NCI-H146 (cell line): ENCODE measurements at regions not wholly inside any gene's neighbourhood (a gene's known extent, or its start where the extent isn't known, plus 50 kb on each side); places are given as distances from the start of the nearest gene placed in this dataset.

ENCODE experiments used
- DNase-seq: peaks from one replicate; lab custom pipeline; 2025; lab: John Stamatoyannopoulos, UW

GRCh38 chr7:118696879-118697278 lies 472.4 kb downstream of the ANKRD7 start:
- DNase-seq, result no peak

- no peak for DNase-seq
Observed at GRCh38 chr7:118699222-118699621, 474.7 kb downstream of the ANKRD7 start.

GRCh38 chr7:118708741-118709140 lies 484.2 kb downstream of the ANKRD7 start:
- no peak for DNase-seq

GRCh38 chr7:118711688-118712087 lies 487.2 kb downstream of the ANKRD7 start:
- no peak for DNase-seq

- DNase-seq, result no peak
Observed at GRCh38 chr7:118713039-118713438, 488.5 kb downstream of the ANKRD7 start.

- no peak for DNase-seq
Observed at GRCh38 chr7:118720632-118721031, 496.1 kb downstream of the ANKRD7 start.

- DNase-seq, result no peak
Observed at GRCh38 chr7:118731854-118732253, 507.4 kb downstream of the ANKRD7 start.

- DNase-seq, result no peak
Observed at GRCh38 chr7:118734541-118734940, 510.0 kb downstream of the ANKRD7 start.

- no peak for DNase-seq
Observed at GRCh38 chr7:118735441-118735840, 510.9 kb downstream of the ANKRD7 start.

GRCh38 chr7:118737935-118738334 lies 513.4 kb downstream of the ANKRD7 start:
- DNase-seq, result no peak

GRCh38 chr7:118745927-118746326 lies 521.4 kb downstream of the ANKRD7 start:
- DNase-seq, result no peak

- no peak for DNase-seq
Observed at GRCh38 chr7:118747473-118747872, 523.0 kb downstream of the ANKRD7 start.

GRCh38 chr7:118753479-118753878 lies 529.0 kb downstream of the ANKRD7 start:
- no peak for DNase-seq

GRCh38 chr7:118754608-118755007 lies 530.1 kb downstream of the ANKRD7 start:
- DNase-seq, result no peak

GRCh38 chr7:118755067-118755625 lies 530.6 kb downstream of the ANKRD7 start:
- peak; percentile 30 for DNase-seq

GRCh38 chr7:118757066-118757465 lies 532.6 kb downstream of the ANKRD7 start:
- DNase-seq, result no peak

GRCh38 chr7:118758582-118758981 lies 534.1 kb downstream of the ANKRD7 start:
- DNase-seq, result no peak

GRCh38 chr7:118759921-118760320 lies 535.4 kb downstream of the ANKRD7 start:
- DNase-seq, result no peak

GRCh38 chr7:118762451-118762850 lies 537.9 kb downstream of the ANKRD7 start:
- no peak for DNase-seq

GRCh38 chr7:118764221-118764620 lies 539.7 kb downstream of the ANKRD7 start:
- no peak for DNase-seq

GRCh38 chr7:118771672-118772071 lies 547.2 kb downstream of the ANKRD7 start:
- no peak for DNase-seq

- DNase-seq, result no peak
Observed at GRCh38 chr7:118777308-118777707, 552.8 kb downstream of the ANKRD7 start.

- DNase-seq, result no peak
Observed at GRCh38 chr7:118792682-118793081, 568.2 kb downstream of the ANKRD7 start.

- no peak for DNase-seq
Observed at GRCh38 chr7:118793582-118793981, 569.1 kb downstream of the ANKRD7 start.

- DNase-seq, result no peak
Observed at GRCh38 chr7:118794419-118794818, 569.9 kb downstream of the ANKRD7 start.
